Epithelial cell of proximal tubule (primary cell): ENCODE measurements at regions not wholly inside any gene's neighbourhood (a gene's known extent, or its start where the extent isn't known, plus 50 kb on each side); places are given as distances from the start of the nearest gene placed in this dataset.

Experiments used
- DNase-seq: peaks from one replicate; pipeline ENCODE4 v3.0.0-alpha.2; 2011; ENCODE audit warnings: low read depth
- H3K4me3 ChIP-seq: 2 replicates; pipeline ENCODE4 v1.5.1; 2011; ENCODE audit warnings: low read depth, mild to moderate bottlenecking, low read length
- TF ChIP-seq, protein P1 (sequence below): conservative IDR thresholded peaks from 2 replicates; pipeline ENCODE4 v1.5.1; 2012; ENCODE audit warnings: low read depth, mild to moderate bottlenecking, low read length

DNA sequence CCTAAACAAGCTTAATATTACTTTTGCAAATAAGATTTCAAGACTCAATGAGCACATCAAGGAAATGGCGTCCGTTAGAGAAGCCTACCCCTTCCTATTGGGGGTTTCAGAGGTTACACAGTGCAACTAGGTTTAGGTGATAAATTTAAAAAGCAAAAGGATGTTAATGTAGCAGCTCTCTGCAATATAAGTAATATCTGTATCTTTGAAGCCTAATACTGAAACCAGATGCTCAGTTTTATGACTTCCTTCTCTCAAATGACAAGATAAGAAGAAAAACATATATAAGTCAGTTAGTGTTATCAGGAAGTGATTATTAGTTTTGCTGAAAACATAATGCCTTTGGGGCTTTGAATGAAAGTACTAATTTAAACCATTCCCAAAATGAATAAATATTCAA is 54.3 kb upstream of the MED13 start:
- no peak for DNase-seq
- no peak overlapping the region for H3K4me3 ChIP-seq
- TF ChIP-seq, protein P1, sequence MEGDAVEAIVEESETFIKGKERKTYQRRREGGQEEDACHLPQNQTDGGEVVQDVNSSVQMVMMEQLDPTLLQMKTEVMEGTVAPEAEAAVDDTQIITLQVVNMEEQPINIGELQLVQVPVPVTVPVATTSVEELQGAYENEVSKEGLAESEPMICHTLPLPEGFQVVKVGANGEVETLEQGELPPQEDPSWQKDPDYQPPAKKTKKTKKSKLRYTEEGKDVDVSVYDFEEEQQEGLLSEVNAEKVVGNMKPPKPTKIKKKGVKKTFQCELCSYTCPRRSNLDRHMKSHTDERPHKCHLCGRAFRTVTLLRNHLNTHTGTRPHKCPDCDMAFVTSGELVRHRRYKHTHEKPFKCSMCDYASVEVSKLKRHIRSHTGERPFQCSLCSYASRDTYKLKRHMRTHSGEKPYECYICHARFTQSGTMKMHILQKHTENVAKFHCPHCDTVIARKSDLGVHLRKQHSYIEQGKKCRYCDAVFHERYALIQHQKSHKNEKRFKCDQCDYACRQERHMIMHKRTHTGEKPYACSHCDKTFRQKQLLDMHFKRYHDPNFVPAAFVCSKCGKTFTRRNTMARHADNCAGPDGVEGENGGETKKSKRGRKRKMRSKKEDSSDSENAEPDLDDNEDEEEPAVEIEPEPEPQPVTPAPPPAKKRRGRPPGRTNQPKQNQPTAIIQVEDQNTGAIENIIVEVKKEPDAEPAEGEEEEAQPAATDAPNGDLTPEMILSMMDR = no peak
